Choroid plexus epithelial cell (primary cell): ENCODE measurements at regions not wholly inside any gene's neighbourhood (a gene's known extent, or its start where the extent isn't known, plus 50 kb on each side); places are given as distances from the start of the nearest gene placed in this dataset.

Source experiments
- DNase-seq: peaks from one replicate; pipeline ENCODE4 v3.0.0-alpha.2; 2010; ENCODE audit warnings: low read depth
- H3K4me3 ChIP-seq: 2 replicates; pipeline ENCODE4 v1.5.1; 2011; ENCODE audit warnings: low read depth, mild to moderate bottlenecking, control low read depth, low read length, moderate library complexity
- TF ChIP-seq, protein P1 (sequence below): conservative IDR thresholded peaks from 2 replicates; pipeline ENCODE4 v1.5.1; 2011; ENCODE audit warnings: low read depth, mild to moderate bottlenecking, control low read depth, inconsistent platforms, low read length, moderate library complexity

DNA sequence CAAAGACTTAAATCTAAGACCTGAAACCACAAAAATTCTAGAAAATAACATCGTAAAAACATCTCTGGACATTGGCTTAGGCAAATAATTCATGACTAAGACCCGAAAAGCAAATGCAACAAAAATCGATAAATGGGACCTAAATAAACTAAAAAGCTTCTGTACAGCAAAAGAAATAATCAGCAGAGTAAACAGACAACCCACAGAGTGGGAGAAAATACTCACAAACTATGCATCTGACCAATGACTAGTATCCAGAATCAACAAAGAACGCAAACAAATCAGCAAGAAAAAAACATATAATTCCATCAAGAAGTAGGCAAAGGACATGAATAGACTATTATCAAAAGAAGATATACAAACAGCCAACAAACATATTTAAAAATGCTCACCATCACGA is 749.4 kb downstream of the PLOD2 start:
- TF ChIP-seq, protein P1, sequence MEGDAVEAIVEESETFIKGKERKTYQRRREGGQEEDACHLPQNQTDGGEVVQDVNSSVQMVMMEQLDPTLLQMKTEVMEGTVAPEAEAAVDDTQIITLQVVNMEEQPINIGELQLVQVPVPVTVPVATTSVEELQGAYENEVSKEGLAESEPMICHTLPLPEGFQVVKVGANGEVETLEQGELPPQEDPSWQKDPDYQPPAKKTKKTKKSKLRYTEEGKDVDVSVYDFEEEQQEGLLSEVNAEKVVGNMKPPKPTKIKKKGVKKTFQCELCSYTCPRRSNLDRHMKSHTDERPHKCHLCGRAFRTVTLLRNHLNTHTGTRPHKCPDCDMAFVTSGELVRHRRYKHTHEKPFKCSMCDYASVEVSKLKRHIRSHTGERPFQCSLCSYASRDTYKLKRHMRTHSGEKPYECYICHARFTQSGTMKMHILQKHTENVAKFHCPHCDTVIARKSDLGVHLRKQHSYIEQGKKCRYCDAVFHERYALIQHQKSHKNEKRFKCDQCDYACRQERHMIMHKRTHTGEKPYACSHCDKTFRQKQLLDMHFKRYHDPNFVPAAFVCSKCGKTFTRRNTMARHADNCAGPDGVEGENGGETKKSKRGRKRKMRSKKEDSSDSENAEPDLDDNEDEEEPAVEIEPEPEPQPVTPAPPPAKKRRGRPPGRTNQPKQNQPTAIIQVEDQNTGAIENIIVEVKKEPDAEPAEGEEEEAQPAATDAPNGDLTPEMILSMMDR: no peak
- H3K4me3 ChIP-seq: no peak overlapping the region
- DNase-seq: no peak

DNA sequence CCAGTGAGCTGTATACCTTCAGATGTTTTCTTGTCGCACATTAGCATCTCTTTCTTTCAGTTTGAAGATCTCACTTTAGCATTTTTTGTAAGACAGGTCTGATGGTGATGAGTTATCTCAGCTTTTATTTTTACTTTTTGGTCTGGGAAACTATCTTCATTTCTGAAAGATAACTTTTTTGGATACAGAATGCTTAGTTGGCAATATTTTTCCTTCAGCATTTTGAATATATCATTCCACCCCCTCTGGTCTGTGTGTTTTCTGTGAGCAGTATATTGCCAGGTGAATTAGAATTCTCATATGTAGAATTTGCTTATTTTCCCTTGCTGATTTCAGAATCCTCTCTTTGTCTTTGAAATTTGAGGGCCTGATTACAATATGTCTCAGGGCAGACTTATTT is 743.3 kb downstream of the PLOD2 start:
- TF ChIP-seq, protein P1: no peak
- DNase-seq: no peak
- H3K4me3 ChIP-seq: no peak overlapping the region

DNA sequence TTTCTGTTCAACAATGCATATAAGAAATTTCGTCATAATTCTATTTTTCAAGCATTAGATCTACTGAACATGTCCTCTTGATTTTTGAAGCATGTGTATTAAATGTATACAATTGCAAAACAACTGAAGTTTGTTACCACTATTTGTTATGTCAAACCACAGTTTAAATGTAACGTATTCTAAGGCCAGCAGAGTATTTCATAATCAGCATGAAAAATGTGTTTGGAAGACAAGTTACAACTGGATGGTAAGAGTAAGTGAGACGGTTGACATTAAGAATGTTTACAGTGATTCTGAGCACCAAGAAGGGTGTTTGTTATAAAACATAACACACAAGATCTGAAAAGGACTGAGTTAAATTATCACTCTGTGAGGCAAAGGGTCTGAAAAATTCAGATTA is 738.4 kb downstream of the PLOD2 start:
- TF ChIP-seq, protein P1: no peak
- DNase-seq: no peak
- H3K4me3 ChIP-seq: no peak overlapping the region

DNA sequence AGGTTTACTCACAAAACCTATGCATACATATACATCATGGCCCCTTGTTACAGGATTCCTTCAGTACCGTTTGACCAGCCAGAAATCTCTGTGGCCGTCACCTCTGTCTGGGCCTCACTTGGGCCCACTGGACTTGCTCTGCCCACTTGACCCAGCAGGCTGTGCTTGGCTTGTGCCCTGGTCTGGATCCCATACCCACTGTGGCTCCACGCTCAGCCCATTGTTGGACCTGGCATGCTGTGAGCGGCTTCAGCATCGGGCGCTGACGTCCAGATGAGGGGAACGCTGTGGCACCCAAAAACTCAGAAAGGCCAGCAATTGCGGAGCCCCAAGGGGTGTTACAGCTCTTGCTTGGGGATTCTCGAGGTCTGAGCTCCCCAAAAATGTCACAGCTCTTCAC is 733.6 kb downstream of the PLOD2 start:
- DNase-seq: no peak
- TF ChIP-seq, protein P1: no peak
- no peak overlapping the region for H3K4me3 ChIP-seq

DNA sequence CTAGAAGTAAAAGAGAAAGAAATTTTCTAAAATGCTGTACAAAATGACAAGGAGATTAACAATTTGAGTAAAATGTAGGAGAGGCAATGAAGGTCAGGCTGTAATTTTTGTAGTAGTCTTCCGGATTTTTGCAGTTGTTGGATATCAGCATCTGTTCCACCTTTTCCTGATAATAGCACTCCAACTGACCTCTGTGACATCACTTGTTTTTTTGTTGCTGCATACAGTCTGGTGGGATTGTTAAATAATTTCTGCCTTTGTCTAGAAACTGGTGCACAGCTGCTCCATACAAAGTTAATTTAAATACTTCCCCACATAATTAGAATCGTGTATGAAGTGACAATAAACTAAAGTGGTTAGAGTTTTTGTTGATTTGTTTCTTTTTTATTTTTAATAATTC is 731.4 kb downstream of the PLOD2 start:
- TF ChIP-seq, protein P1: no peak
- no peak overlapping the region for H3K4me3 ChIP-seq
- DNase-seq: no peak

DNA sequence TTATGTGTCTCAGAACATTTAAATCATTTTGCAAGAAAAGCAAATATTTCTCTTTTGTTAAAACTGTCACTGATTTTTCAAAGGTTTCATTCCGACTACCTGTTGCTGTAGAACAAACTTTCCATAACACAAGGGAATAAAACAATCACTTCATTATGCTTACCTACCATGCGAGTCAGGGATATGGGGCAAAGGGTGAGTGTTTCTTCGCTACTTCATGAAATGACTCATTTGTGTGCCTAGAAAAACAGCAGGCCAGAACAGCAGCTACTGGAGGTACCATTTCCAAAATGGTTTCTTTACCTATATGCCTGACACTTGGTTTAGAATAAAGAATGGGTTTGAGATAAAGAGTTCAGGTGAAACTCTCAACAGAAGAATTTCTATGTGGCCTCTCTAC is 712.5 kb downstream of the PLOD2 start:
- no peak overlapping the region for H3K4me3 ChIP-seq
- TF ChIP-seq, protein P1: no peak
- DNase-seq: no peak

DNA sequence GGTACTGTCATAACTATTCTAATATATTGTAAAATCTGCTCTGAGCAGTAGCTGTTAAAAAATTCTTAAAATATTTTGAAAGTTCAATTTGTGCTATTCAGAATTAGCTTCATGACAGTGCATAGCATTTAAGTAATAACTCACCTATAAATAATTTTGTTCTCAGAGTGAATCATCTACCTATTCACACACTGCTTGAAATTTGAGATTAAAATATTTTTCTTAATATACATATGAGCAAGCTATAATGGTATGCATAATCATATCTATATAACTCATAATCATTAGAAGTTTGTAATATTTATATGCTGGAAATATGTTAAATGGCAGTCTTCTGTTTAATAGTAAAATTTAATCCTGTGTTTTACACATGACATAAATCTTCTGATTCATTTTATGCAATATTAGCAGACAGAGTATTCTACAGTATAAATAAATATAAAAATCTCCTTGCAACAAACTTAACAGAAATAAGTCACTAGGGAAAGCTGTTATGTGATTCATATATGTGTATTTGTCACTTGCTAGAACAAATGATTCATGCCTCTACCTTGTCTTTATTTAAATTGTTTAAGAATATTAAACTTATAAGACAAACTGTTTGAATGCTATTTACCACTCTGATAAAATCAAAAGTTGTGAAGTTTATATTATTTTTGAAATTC is 710.8 kb downstream of the PLOD2 start:
- no peak for DNase-seq
- TF ChIP-seq, protein P1: no peak
- no peak overlapping the region for H3K4me3 ChIP-seq
